ENCODE measurements at regions not wholly inside any gene's neighbourhood (a gene's known extent, or its start where the extent isn't known, plus 50 kb on each side); places are given as distances from the start of the nearest gene placed in this dataset.

DNA sequence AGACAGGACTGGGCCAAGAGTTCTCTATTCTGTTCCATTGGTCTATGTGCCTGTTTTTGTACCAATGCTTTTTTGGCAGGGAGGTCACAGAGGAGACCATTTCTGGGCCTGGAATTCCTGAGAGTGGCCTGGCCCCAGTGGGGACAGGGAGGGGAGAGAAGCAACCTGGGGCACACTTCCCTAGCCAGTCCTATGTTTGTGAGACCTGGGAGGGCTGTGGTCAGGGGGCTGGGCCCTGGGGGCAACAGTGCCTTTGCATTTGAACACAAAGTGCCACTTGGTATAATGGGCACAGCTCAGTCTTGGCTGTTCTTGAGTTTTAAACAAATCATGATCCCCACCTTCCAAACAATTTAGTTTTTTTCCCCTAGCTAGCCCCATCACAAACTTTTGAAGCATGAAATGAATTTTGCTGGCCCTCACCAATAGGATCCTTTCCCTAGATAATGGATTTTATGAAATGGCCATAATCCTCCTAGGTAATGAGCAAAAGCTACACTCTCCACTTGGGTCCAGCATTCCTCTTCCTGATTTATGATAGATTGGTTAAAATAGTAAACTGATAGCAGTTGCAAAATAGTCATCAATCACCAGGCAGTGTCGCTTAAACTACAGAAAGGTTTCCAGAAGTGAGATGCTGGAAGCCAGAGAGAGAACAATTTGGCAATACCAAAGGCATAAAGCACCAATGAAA is 133.5 kb downstream of the GLI2 start:
- no peak for DNase-seq

DNA sequence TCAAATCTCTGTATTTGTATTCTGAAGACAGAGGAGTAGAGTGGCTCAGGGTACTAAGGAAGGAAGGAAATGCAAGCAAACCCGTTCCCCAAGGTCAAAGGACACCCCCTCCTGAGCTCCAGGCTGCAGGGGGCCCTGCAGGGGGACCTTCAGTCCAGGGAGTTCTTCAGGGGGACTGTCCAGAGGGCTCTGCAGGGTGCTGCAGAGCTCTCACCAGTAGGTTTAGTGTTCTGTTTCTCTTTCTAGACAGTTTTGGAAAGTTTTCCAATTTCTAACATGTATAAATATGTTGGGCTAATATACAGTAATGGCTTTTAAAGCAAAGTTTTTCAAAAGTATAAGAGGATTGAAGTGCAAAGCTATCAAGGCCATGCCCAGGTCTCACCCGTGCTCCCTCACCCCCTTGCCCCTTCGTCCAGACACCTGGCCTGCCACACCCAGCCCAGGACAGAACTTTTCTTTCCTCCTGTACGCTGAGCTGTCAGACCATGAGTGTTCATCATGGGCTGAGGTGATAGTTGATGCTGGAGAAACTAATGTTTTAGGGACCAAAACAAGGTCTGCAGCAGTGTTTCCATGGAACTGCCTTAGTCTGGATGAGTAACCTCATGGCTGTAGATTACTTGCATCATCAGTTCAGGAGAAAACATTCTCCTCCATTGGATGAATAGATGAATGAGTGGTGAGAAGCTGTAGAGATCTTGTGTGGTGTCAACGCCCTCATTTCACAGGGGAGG is 134.2 kb downstream of the GLI2 start:
- DNase-seq, result no peak

DNA sequence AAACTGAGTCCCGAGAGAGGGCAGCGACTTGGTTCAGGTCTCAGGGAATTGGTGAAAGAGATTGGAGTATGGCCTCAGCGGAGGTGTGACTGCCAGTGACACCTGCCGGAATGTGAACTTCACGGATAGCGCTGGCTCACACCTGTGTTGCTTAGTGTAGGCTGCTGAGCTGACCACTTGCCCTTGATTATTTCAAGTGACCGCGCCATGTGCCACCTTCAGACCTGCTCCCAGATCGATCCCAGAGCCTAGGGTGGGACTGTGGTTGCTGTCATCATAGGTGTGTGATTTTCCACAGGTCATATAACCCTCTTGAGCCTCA is 134.8 kb downstream of the GLI2 start:
- no peak for DNase-seq

GRCh38 chr2:120871016-120871635 is 135.5 kb downstream of the GLI2 start:
- no peak for DNase-seq

DNA sequence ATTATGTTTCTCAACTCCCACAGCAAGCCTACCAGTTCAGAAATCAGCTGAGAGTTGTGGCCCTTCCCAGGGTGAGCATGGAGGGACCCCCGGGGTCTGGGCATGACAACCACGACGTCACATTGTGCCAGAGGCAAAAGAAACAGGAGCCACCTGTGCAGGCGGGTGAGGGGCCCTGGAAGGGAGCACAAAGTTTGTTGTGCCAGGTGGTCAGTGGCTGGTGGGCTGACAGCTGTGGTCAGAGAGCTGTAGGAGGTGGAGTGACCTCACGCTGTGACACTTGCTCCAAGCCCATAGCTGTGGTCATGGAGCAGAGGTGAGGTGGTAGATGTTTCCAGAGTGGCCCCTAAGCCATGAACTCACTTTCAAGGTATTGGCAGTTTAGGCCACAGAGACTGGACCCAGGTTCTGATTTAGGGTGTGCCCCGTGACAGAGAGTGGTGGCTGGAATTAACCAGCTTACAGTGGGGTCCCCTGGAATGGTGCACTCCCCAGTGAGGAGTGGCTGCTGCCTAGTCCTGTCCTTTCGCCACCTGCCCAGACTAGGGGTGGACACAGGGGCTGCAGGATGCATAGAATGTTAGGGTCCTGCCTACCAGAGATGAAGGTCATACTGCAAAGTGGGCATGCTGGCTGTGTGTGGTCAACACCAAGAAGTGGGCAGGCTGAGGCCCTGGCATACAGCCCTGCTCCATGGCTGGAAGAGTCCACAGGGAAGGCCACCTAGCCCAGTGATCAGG is 136.4 kb downstream of the GLI2 start:
- DNase-seq, result no peak

DNA sequence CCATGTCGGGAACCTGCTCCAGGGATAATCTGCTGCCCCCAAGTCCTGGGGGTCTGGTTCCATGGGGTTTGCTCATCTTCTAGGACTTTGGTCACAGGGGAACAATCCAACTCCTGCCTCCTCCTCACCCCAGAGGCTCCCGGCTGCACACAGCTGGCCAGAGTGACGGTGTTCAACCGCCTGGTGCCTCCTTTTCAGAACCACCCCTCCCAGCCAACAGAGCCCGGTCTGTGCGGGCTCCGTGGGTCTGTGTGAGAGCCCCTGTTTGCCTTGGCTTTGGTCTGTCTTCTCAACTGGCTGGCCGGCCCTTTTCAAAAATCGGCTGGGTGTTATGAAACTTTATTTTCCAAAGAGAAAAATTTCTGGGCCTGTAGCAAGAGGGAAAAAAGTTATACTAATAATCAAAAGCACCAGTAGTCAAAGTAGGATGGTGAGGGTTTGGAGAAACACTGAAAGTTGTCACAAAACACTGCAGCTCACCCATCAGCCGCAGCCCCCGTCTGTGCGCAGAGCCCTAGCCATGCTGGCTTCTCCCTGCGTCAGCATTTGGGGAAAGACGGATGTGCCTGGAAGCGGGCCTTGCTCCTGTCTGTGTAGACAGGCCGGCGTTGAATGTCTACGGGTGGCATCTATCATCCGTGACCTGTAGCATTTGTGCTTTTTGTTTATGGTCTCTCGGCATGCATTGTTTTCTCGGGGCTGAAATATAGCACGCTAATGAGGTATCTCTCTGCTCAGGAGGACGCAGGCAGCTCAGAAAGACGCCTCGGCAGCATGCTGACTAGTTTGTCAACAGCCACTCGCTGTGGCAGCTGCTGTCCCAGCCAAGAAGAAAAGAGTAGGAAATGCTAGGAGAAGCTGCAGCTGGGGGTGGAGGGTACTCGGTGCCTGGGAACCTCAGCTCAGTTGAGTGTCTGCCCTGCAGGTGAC is 138.6 kb downstream of the GLI2 start:
- no peak for DNase-seq

DNA sequence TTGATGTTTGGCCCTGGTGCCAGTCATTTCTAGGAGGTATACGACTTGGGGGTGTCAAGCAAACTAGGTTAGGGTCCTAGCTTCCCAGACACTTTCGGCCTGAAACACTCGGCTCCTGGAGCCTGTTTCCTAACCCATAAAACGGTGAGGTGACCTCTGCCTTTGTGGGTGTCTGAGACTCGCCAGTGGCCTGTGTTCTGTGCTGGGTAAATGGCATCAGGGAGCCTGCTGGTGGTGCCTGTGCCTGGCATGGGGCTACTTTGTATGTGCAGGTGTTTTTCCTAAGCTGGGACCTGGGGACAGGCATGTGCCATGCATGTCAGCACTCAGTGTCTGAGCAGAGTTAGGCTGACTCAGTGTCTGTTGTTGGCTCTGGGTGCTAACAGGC is 139.2 kb downstream of the GLI2 start:
- DNase-seq, result no peak

DNA sequence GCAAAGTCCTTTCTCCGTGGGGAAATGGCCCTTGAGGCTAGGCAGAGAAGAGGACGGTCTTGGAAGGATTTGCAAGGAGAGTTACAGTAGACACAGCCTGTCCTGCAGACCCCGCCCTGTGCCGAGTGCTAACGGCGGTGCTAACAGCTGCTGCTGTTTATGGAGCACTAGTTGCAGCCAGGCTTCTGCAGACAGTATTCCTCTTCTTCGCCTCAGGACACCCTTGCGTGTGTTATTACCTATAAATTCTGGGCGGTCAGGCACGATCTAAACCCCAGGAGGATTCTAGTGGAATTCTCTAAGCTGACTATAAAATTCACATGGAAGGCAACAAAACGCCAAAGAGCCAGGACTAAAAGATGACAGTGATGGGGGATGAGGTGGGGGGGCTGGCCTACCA is 139.8 kb downstream of the GLI2 start:
- DNase-seq, result no peak

DNA sequence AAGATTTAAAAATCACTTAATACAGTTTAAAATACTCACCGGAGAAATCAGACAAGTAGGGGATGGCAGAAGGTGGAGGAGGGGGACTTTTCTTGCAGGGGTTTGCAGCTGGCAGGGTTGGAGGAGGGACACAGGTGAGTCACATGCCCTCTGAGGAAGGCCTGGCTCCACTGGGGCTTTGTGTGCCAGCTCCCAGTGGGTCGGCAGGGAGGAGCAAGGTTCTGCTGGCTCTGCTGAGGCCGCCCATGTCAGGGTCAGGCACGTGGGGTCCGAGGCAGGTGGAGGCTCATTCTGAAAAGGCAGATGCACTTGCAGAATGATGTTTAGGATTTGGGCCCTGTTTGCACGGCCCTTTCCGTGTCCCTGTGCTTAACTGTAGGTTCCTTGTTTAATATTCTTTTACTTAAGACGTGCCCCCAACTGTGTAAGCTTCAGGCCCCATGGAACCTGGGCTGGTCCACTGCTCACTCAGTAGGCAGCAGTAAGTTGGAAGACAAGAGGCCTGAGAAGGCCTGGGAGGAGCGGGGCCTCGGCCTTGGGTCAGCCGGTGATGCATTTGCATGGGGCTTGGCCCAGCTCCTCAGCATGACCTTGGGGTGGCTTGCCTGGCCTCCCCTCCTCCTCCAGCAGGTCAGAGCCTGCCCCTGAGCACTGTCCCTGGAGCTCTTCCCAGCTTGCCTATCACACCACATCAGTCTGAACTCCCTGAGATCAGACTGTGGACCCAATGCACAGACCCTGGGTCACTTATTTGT is 141.0 kb downstream of the GLI2 start:
- DNase-seq, result no peak

DNA sequence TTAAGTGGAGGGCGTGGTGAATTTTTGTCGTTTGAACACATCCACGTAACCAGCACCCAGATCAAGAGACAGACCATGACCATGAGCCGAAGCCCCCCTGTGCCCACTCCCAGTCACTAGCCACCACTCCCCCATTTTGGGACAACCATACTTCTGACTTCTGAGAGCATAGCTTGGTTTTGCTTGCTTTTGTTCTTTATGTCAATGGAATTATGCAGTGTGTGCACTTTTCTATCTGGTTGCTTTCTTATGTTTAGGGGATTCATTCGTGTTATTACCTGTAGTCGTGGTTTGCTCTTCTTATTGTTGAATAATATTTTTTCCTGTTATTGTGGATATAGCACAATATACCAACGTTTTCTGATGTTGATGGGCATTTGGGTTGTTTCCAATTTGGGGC is 141.7 kb downstream of the GLI2 start:
- DNase-seq, result no peak

GRCh38 chr2:120878970-120879369 is 143.3 kb downstream of the GLI2 start:
- DNase-seq, result no peak

DNA sequence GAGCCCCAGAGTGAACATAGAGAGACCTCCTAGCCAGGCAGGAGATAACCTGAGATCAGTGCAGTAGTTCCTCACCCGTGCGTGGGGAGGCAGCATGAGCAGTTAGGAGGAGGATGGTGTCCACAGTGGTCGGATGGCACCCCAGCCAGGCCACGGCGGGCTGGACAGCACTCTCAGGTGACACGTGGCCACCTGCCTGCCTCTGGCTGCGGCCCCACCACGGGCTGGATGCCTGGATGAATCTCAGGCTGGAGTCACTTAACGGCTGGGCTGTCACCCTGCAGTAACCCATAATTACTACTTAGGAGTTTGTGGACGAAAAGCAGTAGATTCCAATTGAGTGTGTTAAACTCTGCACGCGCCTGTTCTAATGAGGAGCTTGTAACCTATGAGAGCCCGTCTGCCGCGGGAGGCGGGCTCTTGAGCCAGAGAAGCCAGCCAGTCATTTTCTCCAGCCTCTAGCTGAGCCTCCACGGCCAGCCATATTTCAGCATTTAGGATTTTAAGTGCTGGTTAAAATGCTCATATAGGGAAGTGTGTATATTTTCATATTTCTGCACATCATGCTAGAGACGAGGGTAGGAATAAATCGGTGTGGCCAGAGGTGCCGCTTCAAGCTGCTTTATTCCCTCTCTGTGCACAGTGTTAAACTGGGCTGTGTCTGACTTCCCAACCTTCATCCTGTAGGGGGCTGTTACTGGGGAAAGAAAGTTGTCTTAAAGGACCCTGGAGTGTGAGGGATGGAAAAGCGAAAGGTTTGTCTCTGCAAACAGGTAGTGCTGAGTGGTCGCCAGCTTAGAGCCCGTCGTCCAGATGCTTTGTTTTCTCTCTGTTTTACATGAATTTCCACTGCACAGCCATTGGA is 144.0 kb downstream of the GLI2 start:
- no peak for DNase-seq

DNA sequence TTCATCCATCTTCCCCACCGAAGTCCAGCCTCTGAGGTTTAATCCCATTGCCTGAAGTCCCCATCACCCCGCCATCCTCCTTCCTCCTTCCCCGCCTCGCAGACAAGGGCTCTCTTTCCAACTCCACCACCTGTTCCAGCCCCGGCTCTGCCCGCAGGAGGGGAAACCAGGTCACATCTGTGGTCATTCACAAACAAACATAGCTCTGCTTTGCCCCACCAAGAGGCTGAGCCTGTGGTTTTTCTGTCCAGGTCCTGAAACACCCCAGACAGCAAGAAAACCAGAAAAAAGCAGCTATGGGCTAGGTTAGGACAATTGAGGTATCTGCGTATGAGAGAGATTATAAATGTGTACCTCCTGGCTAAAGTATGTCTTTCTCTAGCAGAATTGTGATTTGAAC is 144.7 kb downstream of the GLI2 start:
- no peak for DNase-seq

DNA sequence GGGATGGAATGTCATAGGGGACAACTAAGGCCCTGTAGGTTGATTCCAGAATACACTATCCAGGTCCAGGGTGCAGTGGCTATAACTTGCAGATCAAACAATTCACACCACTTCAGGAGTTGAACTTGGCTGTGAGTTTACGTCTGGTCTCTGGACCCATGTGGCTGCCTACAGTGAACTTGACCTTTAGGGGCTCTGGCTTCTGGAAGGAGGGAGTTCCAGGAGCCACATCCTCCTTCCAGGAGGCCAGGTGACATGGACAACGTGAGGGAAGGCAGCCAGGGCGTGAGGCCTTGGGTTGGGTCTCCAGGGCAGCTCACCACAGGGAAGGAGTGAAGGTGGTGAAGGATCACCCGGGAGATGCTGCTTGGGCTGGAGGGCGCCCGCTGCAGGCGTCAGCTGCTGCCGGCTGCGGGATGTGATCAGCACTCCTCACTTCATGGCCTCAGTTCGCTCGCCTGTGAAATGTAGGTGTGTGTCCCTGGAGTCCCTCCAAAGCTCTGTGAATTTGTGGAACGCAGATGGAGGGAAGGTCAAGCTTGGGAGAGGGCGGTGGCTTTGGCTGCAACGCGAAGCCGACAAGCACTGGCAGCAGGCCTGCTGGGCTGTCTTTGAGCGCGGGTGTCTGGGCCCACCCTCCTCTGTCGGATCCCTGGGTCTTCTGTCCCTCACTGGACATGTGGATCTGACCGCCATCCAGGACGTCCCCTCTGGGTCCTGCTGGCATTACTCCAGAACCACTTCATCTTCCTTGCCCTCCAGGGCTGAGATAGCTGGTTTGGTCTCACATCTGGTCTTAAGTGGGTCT is 146.5 kb downstream of the GLI2 start:
- DNase-seq, result no peak

GRCh38 chr2:120883607-120884440 is 148.2 kb downstream of the GLI2 start:
- DNase-seq, result no peak

- DNase-seq, result no peak
Observed at GRCh38 chr2:120884472-120885290, 149.0 kb downstream of the GLI2 start.

DNA sequence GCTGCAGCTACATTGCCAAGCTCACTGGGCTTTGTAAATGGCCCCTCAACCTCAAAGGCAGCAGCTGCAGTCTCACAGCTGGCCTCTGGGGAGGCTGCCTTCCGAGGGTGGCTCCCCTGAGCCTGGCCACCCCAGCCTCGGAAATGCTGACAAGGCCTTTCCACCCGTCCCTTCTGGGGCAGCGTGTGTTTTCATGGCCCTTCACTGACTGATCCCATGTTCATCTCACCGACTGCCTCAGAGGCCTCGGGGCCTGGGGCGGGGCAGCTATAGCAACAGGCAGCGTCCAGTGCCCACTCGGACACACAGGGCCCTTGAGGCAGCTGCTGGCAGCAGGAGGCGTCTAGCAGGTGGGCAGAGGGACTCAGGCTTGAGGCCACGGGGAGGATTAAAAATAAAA is 149.7 kb downstream of the GLI2 start:
- DNase-seq, result no peak

DNA sequence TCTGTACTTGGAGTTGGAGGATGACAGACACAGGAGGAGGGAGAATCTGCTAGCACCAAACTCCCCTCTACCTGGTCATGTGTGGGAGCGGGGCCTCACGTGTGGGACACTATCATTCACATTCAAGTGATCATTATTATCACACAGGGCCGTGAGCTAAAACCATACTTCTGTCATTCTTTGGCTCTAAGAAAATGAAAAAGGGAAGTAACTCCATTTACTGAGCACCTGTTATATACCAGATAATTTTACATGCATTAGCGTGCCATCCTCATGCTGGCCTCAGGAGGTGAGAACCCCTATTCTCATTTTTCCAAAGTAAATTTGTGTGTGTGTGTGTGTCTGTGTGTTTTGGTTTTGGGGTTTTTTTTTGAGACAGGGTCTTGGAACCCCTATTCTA is 150.1 kb downstream of the GLI2 start:
- DNase-seq, result no peak
